T1000 (cell line): ENCODE measurements at regions not wholly inside any gene's neighbourhood (a gene's known extent, or its start where the extent isn't known, plus 50 kb on each side); places are given as distances from the start of the nearest gene placed in this dataset.

Experiments used
- DNase-seq: peaks from one replicate; lab custom pipeline; 2025; ENCODE audit warnings: mixed read lengths; lab: John Stamatoyannopoulos, UW

DNA sequence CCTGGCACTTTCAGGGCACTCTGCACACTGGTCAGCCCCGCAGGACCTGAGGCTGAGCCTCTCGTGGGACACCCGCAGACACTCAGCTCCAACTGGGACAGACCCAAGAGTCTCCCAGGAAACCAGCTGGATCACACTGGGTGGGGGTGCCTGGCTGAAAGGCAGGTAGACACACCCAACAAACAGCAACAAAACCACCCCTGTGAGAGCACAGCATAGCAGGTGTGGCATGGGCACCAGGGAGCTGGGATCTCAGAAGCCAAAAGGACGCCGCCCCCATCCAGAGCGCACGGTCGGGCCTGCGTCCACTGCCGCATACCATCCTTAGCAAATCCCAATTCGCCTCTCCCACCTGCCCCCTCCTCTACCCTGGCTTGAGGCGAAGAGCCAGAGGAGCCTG is 154.2 kb upstream of the LINGO1 start:
- DNase-seq, result no peak

- DNase-seq, result no peak
Measured at GRCh38 chr15:77786181-77786890, 153.6 kb upstream of the LINGO1 start.

DNA sequence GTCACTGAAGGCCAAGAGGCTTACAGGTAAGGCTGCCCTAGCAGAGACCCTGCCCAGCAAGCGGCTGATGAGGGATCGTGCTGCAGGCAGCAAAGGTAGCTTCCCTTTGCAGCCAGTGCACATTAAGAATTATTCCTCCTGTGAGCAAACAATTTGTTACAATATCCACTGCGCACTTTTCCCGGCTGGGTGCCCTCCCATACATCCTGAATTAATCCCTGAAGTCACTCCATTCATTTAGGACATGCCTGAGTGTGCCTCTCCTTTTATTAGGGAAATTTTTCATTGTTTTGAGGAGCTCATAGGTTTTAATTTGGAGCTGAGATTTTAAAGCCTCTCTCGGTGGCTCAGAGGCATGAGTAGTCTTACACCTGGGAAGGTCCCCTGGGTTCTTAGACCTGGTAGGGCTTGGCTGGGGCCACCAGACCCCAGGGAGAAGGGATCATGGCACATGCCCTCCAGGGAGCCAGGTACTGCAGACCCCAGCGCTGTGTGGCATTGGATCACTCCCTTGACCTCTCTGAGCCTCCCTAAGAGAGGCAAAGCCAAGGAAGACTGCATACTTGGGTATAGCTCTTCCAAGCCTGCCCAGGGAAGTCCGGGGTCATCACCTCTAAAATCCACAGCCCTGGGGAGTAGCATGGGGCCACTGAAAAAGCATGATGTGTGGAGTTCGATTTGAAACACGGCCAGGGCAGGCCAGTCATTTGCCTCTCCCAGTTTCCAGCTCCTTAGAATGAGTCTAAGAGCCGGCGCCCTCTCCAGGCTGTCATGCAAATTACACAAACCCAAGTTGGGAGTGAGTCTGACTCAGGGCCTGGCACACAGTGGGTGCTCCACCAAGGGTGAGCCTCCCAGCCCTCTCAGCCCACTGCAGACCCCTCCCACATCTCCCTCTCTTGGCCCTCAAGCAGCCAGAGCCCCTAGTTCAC is 151.9 kb upstream of the LINGO1 start:
- DNase-seq, result no peak

DNA sequence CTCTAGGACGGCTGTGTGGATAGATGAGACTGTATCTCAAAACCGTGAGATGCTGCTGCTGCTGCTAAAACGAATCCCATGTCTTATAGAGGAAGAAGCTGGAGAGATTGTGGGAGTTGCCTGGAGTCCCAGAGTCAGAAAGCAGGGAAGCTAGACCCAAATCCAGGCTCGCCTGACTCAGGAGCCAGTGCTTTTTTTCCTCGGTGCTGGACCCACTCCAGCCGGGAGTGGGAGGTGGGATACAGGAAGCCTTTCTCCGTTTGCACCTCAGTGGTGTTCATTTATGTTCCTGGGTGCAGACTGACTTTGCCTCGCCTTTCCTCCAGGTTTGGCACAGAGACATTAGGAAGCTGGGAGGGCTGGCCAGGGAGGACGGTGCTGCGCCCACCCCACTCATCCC is 150.9 kb upstream of the LINGO1 start:
- DNase-seq, result no peak

- no peak for DNase-seq
Measured at GRCh38 chr15:77782691-77783090, 150.0 kb upstream of the LINGO1 start.

DNA sequence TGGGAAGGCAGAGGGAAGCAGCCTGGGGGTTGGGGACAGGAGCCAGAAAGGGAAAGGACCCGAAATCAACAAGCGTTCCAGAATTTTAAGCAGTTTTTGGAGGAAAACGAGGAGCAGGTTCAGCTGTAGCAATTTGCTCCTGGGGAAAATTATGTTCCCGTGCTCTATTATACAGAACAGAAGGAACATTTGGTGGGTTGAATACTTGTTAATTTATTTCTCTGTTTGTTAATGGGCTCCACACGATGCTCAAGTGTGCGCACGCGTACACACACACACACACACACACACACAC is 149.2 kb upstream of the LINGO1 start:
- no peak for DNase-seq

DNA sequence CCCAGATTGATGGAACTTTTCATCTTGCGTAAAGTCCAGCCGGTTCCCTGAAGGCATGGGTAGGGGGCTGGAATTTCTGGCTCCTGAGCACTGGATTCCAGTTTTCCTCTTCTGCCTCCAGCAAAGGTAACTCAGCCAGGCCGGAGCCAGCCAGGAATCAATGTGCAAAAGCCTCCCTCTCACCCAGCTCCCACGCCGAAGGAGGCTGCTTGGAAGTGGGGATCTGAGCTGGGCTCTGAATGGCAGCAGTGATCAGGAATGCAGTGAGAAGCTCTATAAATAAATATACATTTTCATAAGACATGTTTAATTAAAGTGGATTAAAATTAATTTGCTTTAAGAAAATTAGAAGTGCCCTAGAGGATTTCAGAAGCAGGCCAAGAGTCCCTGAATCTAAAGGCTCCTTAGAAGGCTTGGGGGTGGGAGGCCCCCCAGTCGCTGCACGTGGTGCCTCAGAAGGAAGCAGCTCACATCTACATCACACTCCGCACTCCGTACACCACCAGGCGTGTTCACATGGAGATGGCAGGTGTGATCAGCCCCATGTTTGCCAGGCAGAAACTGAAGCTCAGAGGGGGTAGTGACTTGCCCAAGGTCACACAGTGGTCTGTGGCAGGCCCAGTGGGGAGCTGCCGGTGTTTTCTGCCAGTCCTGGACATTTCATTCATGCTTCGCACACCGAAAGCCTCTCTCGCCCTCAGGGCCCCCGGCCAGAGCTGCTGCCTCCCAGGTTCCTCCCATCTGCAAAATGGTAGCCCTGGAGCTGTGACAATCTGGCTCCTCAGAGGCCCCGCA is 148.6 kb upstream of the LINGO1 start:
- DNase-seq, result no peak

DNA sequence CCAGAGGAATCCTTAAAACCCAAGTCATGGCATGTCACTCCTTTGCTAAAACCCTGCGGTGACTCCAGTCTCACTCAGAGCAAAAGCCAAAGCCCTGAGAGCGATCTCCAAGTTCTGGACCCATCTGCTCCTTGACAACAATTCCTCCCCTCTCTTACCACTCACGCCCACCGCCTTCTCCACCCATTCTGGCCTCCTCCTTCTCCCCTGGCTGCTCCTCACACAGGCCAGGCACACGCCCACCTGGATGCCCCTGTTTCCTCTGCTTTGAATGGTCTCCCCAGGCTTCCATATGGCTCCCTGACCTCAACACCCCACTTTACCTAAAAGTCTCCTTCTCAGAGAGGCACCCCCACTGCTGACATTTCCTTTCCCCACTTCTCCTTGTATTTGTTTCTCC is 146.1 kb upstream of the LINGO1 start:
- DNase-seq, result no peak

- no peak for DNase-seq
Measured at GRCh38 chr15:77775837-77776236, 143.1 kb upstream of the LINGO1 start.

DNA sequence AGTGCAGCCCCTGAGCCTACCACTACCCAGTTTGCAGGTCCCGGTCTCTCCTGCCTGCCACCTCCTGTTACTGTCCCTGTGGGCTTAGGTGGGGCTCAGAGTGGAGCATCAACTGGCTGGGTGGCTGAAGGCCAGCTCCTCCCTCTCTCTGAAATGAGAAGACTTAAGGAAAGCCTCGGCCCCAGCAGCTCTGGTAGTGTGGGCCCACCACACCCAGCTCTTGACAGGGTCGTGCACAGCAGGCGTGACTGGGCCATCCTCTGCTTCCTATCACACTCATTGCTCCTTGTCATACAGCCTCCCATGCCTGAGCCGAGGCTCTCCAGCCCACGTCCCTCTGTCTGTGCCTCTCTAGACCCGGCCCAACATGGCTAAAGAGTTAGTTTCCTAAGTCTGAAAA is 142.7 kb upstream of the LINGO1 start:
- no peak for DNase-seq

DNA sequence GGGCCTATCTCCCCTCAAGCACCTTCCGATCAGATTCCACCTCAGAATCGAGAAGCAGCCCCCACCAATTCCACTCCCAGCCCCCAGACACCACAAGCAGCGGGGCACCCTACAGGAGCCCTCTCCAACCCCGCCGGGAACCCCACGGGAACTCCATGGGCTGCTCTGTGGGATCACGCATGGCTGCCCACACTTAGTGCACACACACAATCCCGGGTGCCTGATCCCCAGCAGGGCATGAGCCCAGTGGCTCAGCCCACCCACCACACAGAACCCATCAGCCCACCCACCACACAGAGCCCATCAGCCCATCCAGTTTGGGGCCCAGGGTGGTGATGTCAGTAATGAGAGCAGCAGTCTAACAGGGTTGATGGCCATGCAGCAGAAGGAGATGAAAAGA is 141.6 kb upstream of the LINGO1 start:
- DNase-seq, result no peak

DNA sequence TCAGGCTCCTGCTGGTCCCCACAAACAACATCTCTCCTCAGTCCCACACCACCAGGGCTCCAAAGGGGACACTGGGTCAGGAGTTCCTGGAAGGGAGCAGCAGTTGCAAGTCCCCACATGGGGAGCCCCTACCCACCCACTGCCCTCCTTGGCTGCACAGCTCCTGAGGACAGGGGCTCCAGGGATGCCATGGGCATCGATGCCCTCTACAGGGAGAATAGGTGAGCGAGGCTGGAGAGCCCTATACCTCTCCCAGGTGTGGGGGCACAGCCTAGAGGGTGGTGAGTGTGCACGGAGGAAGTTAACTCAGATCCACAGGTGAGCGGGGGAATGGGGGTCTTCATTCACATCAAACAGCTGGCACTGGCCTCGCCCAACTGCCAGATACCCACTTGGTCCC is 141.2 kb upstream of the LINGO1 start:
- no peak for DNase-seq

GRCh38 chr15:77772641-77773402 is 140.1 kb upstream of the LINGO1 start:
- no peak for DNase-seq

GRCh38 chr15:77771616-77772015 is 138.9 kb upstream of the LINGO1 start:
- no peak for DNase-seq

GRCh38 chr15:77769700-77770099 is 137.0 kb upstream of the LINGO1 start:
- DNase-seq, result no peak

- no peak for DNase-seq
Measured at GRCh38 chr15:77768521-77769078, 135.9 kb upstream of the LINGO1 start.

- no peak for DNase-seq
Measured at GRCh38 chr15:77768107-77768506, 135.4 kb upstream of the LINGO1 start.

DNA sequence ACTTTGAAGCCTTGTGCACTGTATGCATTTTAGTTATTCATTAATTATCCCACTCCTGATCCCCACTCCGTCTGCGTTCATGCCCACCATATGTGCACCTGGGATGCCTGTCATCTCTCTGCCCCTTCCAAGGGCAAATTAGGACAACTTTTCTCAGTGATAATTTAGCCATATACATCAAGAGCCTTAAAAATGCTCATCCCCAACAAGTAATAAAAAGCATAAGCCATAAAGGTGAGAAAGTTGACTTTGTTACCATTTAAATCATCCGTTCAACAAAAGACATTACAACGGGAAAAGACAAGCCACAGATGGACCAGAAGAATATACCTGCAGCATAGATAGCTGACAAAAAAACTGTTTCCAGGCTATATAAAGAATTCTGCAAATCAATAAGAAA is 131.4 kb upstream of the LINGO1 start:
- no peak for DNase-seq

- DNase-seq, result no peak
Measured at GRCh38 chr15:77762747-77763355, 130.1 kb upstream of the LINGO1 start.

DNA sequence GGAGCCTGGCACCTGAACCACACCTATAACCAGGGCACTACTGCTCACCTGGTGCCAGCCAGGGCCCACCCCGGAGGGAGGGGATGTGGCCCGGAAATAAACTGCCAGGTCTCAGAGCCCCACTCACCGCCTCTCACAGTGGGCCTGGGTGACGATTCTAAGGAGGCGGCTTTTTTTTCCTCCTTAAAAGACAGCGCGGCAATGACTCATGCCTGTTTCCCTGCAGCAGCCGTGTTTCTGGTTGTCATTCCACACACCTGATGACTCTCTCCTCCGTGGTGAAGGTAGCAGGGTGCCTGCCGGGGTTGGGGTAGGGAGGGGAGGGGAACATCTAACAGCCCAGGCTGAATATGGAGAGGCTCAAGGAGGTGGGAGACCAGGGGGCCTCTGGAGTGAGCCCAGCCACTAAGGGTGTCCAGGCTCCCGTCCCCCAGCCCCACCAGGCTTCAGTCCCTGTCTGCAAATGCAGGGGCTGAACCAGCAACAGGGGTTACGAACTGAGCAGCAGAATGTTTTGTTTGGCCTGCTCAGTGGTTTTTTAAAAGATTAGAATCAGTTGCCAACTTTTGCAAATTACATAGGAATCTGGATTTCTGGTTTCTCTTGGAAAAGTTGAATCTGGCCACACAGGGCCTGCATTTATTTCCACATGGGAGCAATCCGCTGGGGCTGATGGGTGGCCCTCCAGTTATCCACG is 127.3 kb upstream of the LINGO1 start:
- no peak for DNase-seq

DNA sequence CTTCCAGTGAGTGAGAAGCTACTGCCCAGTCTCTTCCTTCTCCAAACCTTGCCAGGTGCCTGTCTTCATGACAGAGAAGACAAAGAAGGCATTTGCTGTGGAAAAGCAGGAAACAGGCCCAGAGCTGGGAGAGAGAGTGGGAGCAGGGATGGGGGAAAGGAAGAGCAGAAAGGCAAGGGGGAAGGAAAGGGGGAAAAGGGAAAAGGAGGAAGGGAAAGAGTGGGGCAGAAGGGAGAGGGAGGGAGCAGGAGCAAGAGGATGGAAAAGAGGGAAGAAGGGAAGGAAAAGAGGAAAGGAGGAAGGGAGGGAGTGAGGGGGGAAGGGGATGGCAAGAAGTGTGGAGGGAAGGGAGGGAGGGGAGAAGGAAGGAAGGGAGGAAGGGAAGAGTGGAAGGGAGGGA is 121.2 kb upstream of the LINGO1 start:
- DNase-seq, result no peak
